GM18873 (cell line): ENCODE measurements at regions not wholly inside any gene's neighbourhood (a gene's known extent, or its start where the extent isn't known, plus 50 kb on each side); places are given as distances from the start of the nearest gene placed in this dataset.
A peak's percentile ranks its signal among the peaks of the same experiment; 100 is the strongest.
"Not testable (repeated sequence)": the region's sequence is repeated elsewhere in the genome, so short reads cannot be mapped to it uniquely, and the experiment has no call there.

Experiments used
- ATAC-seq: cut with Tn5 transposase; IDR thresholded peaks from one replicate; pipeline ENCODE4 v1.9.1; 2021; ENCODE audit warnings: mild to moderate bottlenecking, moderate library complexity, moderate number of reproducible peaks; ENCODE audit not compliant: unreplicated experiment, low FRiP score

GRCh38 chrX:35562395-35562794, 235.7 kb upstream of the MAGEB16 start:
- ATAC-seq = no peak

GRCh38 chrX:35590210-35590609, 207.9 kb upstream of the MAGEB16 start:
- ATAC-seq = no peak

- ATAC-seq = not testable (repeated sequence)
Measured at GRCh38 chrX:35611562-35611961, 186.6 kb upstream of the MAGEB16 start.

- no peak for ATAC-seq
Measured at GRCh38 chrX:35617836-35618235, 180.3 kb upstream of the MAGEB16 start.

- ATAC-seq = no peak
Measured at GRCh38 chrX:35622040-35622439, 176.1 kb upstream of the MAGEB16 start.

GRCh38 chrX:35622601-35623000, 175.5 kb upstream of the MAGEB16 start:
- ATAC-seq = no peak

GRCh38 chrX:35625714-35626113, 172.4 kb upstream of the MAGEB16 start:
- no peak for ATAC-seq

GRCh38 chrX:35626124-35626523, 172.0 kb upstream of the MAGEB16 start:
- no peak for ATAC-seq

- not testable (repeated sequence) for ATAC-seq
Measured at GRCh38 chrX:35635971-35636370, 162.2 kb upstream of the MAGEB16 start.

GRCh38 chrX:35664833-35665232, 133.3 kb upstream of the MAGEB16 start:
- ATAC-seq = no peak

GRCh38 chrX:35665311-35665710, 132.8 kb upstream of the MAGEB16 start:
- ATAC-seq = no peak

GRCh38 chrX:35670889-35671288, 127.3 kb upstream of the MAGEB16 start:
- no peak for ATAC-seq

- no peak for ATAC-seq
Measured at GRCh38 chrX:35675151-35675550, 123.0 kb upstream of the MAGEB16 start.

- no peak for ATAC-seq
Measured at GRCh38 chrX:35680940-35681346, 117.2 kb upstream of the MAGEB16 start.

GRCh38 chrX:35682476-35682875, 115.7 kb upstream of the MAGEB16 start:
- ATAC-seq = no peak

GRCh38 chrX:35696760-35697234, 101.3 kb upstream of the MAGEB16 start:
- peak; percentile 49 for ATAC-seq

- ATAC-seq = no peak
Measured at GRCh38 chrX:35699642-35700041, 98.5 kb upstream of the MAGEB16 start.

- no peak for ATAC-seq
Measured at GRCh38 chrX:35700121-35700520, 98.0 kb upstream of the MAGEB16 start.

- no peak for ATAC-seq
Measured at GRCh38 chrX:35711281-35711680, 86.9 kb upstream of the MAGEB16 start.

GRCh38 chrX:35722128-35722527, 76.0 kb upstream of the MAGEB16 start:
- ATAC-seq = no peak

GRCh38 chrX:35726176-35726575, 72.0 kb upstream of the MAGEB16 start:
- ATAC-seq = no peak

- no peak for ATAC-seq
Measured at GRCh38 chrX:35728481-35728880, 69.7 kb upstream of the MAGEB16 start.

GRCh38 chrX:35733879-35734278, 64.3 kb upstream of the MAGEB16 start:
- no peak for ATAC-seq
